K562 (cell line): ENCODE measurements at regions not wholly inside any gene's neighbourhood (a gene's known extent, or its start where the extent isn't known, plus 50 kb on each side); places are given as distances from the start of the nearest gene placed in this dataset.

Experiments
- KAT7 ChIP-seq: sonication (generic); formaldehyde crosslinking; IDR thresholded peaks from 2 replicates; pipeline ENCODE4 v1.8.0; 2022; ENCODE audit warnings: missing genetic modification reagents, mild to moderate bottlenecking, borderline replicate concordance
- NCOA1 ChIP-seq: fragments of 450-650 bp; IDR thresholded peaks from 2 replicates; pipeline ENCODE4 v1.6.1; 2016; ENCODE audit warnings: low read depth
- PML ChIP-seq: IDR thresholded peaks from 2 replicates; pipeline ENCODE4 v1.6.1; 2012; ENCODE audit warnings: low read length, inconsistent platforms
- SPI1 ChIP-seq: IDR thresholded peaks from 2 replicates; pipeline ENCODE4 v1.6.1; 2011; ENCODE audit warnings: low read depth, low read length, control low read depth, borderline replicate concordance
- TAF9B ChIP-seq: fragments of 450-650 bp; IDR thresholded peaks from 2 replicates; pipeline ENCODE4 v1.6.1; 2018; ENCODE audit warnings: mild to moderate bottlenecking; ENCODE audit not compliant: partially characterized antibody
- TEAD4 ChIP-seq, 2 experiments: sonication (generic) in 1 of 2; formaldehyde crosslinking in 1 of 2; IDR thresholded peaks; 2 replicates each; pipeline versions ENCODE4 v1.6.1 to v1.8.0; 2012 to 2022; ENCODE audit warnings: borderline replicate concordance in 1 of 2, inconsistent platforms in 1 of 2, low read length in 1 of 2, mild to moderate bottlenecking in 1 of 2, missing genetic modification reagents in 1 of 2
- TF ChIP-seq, protein P1 (sequence below), 2 experiments: fragments of 450-650 bp; IDR thresholded peaks; 2 replicates each; pipeline ENCODE4 v1.6.1; 2016; ENCODE audit warnings: mild to moderate bottlenecking in 2 of 2, borderline replicate concordance in 1 of 2, low read depth in 1 of 2, moderate library complexity in 1 of 2

DNA sequence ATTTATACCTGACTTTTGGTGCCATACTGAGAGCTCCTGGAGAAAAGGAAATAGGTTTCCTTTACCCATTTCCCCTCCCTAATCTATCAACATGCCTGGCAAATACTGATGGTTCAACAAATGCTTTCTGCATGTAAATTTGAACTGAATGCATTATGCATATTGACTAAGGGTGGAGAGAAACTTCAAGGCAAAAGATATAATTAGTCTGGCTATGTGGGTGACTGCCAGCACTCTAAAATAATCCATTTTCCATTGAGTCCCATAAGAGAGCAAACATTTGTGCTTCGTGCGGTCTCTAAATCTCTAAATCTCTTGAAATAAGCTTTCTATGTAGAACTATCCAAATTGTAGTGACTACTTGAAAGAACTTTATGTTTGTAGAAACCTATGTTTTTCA, 451.3 kb upstream of the LMCD1 start (continued):
- TF ChIP-seq, protein P1, sequence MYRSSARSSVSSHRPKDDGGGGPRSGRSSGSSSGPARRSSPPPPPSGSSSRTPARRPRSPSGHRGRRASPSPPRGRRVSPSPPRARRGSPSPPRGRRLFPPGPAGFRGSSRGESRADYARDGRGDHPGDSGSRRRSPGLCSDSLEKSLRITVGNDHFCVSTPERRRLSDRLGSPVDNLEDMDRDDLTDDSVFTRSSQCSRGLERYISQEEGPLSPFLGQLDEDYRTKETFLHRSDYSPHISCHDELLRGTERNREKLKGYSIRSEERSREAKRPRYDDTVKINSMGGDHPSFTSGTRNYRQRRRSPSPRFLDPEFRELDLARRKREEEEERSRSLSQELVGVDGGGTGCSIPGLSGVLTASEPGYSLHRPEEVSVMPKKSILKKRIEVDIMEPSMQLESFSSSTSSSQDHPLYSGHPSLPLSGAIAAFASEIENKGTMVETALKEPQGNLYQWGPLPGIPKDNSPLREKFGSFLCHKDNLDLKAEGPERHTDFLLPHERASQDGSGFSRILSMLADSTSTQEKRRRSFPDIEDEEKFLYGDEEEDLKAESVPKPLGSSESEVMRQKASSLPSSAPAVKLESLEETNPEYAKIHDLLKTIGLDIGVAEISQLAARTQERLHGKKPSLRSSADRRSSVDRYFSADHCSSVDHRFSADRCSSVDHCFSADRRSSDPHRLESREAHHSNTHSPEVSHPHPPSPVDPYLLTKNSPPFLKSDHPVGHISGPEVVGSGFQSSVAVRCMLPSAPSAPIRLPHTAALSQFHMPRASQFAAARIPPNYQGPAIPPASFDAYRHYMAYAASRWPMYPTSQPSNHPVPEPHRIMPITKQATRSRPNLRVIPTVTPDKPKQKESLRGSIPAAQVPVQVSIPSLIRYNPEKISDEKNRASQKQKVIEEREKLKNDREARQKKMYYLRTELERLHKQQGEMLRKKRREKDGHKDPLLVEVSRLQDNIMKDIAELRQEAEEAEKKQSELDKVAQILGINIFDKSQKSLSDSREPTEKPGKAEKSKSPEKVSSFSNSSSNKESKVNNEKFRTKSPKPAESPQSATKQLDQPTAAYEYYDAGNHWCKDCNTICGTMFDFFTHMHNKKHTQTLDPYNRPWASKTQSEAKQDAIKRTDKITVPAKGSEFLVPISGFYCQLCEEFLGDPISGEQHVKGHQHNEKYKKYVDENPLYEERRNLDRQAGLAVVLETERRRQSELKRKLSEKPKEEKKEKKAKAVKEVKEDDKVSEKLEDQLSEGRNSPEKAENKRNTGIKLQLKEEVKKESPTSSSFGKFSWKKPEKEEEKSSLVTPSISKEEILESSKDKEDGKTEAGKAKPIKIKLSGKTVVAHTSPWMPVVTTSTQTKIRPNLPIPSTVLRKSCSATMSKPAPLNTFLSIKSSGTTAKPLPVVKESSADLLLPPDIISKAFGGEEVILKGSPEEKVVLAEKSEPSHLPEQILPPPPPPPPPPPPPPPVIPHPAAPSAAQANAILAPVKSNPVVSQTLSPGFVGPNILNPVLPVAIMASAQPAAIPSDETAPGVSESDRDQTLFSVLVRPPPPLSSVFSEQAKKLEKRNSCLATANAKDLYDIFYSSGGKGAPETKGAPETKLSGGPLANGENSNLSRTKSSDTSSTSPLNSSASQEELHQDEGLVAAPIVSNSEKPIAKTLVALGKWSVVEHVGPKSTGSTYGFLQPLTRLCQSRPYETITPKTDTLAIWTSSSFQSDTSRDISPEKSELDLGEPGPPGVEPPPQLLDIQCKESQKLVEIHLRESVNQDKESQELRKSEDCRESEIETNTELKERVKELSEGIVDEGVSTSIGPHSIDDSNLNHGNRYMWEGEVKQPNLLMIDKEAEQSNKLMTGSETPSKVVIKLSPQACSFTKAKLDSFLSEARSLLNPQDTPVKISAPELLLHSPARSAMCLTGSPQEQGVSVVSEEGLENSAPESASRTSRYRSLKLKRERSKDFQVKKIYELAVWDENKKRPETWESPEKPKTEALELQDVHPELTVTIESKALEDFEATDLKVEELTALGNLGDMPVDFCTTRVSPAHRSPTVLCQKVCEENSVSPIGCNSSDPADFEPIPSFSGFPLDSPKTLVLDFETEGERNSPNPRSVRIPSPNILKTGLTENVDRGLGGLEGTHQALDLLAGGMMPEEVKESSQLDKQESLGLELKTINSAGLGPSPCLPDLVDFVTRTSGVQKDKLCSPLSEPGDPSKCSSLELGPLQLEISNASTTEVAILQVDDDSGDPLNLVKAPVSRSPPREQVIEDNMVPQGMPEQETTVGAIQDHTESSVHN (IDR thresholded peaks at IDR 0.05; ENCODE audit: borderline replicate concordance in 1 of 2, low read depth in 1 of 2) = no peak
- TF ChIP-seq NCOA1 (no peak), SPI1 (no peak), TEAD4 (IDR thresholded peaks at IDR 0.05; ENCODE audit: low read length) (no peak), TEAD4 (CRISPR knock-in tag; IDR thresholded peaks at IDR 0.05; ENCODE audit: borderline replicate concordance) (no peak), KAT7 (CRISPR knock-in tag) (no peak), TAF9B (no peak), PML (no peak)
